H7 (cell line): ENCODE measurements at regions not wholly inside any gene's neighbourhood (a gene's known extent, or its start where the extent isn't known, plus 50 kb on each side); places are given as distances from the start of the nearest gene placed in this dataset.
"Not testable (repeated sequence)": the region's sequence is repeated elsewhere in the genome, so short reads cannot be mapped to it uniquely, and the experiment has no call there.

Experiments
- DNase-seq: peaks from one replicate; pipeline ENCODE4 v3.0.0; 2012
- H3K27me3 ChIP-seq: 2 replicates; pipeline ENCODE4 v1.6.0; 2011; ENCODE audit warnings: mild to moderate bottlenecking, low read length; ENCODE audit not compliant: control insufficient read depth, insufficient read depth
- H3K36me3 ChIP-seq: replicated peaks from 2 replicates; pipeline ENCODE4 v1.5.1; 2011; ENCODE audit warnings: low read length; ENCODE audit not compliant: control insufficient read depth, insufficient read depth
- H3K4me3 ChIP-seq: 2 replicates; pipeline ENCODE4 v1.5.1; 2011; ENCODE audit warnings: low read depth, mild to moderate bottlenecking, control low read depth, low read length, moderate library complexity; ENCODE audit not compliant: insufficient read depth

- DNase-seq: no peak
- no peak overlapping the region for H3K4me3 ChIP-seq
- H3K36me3 ChIP-seq: no peaks in the 10 kb centered on the region
- H3K27me3 ChIP-seq: no peaks in the 10 kb centered on the region
Observed at GRCh38 chr1:113286156-113286555, 104.2 kb upstream of the MAGI3 start.

GRCh38 chr1:113291777-113292602 lies 98.3 kb upstream of the MAGI3 start:
- Histone ChIP-seq H3K36me3 (no peaks in the 10 kb centered on the region), H3K27me3 (no peaks in the 10 kb centered on the region), H3K4me3 (no peak overlapping the region)
- no peak for DNase-seq

GRCh38 chr1:113292603-113293255 lies 97.6 kb upstream of the MAGI3 start:
- Histone ChIP-seq H3K27me3 (no peaks in the 10 kb centered on the region), H3K4me3 (no peak overlapping the region), H3K36me3 (no peaks in the 10 kb centered on the region)
- no peak for DNase-seq

GRCh38 chr1:113293256-113293626 lies 97.1 kb upstream of the MAGI3 start:
- no peak overlapping the region for H3K4me3 ChIP-seq
- DNase-seq: no peak
- no peaks in the 10 kb centered on the region for H3K27me3 ChIP-seq
- no peaks in the 10 kb centered on the region for H3K36me3 ChIP-seq

GRCh38 chr1:113297749-113298148 lies 92.6 kb upstream of the MAGI3 start:
- H3K4me3 ChIP-seq: no peak overlapping the region
- no peaks in the 10 kb centered on the region for H3K36me3 ChIP-seq
- no peak for DNase-seq
- H3K27me3 ChIP-seq: no peaks in the 10 kb centered on the region

GRCh38 chr1:113298941-113299340 lies 91.4 kb upstream of the MAGI3 start:
- Histone ChIP-seq H3K27me3 (no peaks in the 10 kb centered on the region), H3K4me3 (no peak overlapping the region), H3K36me3 (no peaks in the 10 kb centered on the region)
- DNase-seq: no peak

GRCh38 chr1:113302636-113303035 lies 87.7 kb upstream of the MAGI3 start:
- DNase-seq: no peak
- Histone ChIP-seq H3K36me3 (no peaks in the 10 kb centered on the region), H3K27me3 (no peaks in the 10 kb centered on the region), H3K4me3 (no peak overlapping the region)

GRCh38 chr1:113303267-113303666 lies 87.0 kb upstream of the MAGI3 start:
- Histone ChIP-seq H3K36me3 (no peaks in the 10 kb centered on the region), H3K4me3 (no peak overlapping the region), H3K27me3 (no peaks in the 10 kb centered on the region)
- no peak for DNase-seq

GRCh38 chr1:113305029-113305428 lies 85.3 kb upstream of the MAGI3 start:
- not testable (repeated sequence) for H3K27me3 ChIP-seq, DNase-seq, H3K36me3 ChIP-seq, H3K4me3 ChIP-seq

- Histone ChIP-seq H3K36me3 (no peaks in the 10 kb centered on the region), H3K4me3 (no peak overlapping the region), H3K27me3 (no peaks in the 10 kb centered on the region)
- no peak for DNase-seq
Observed at GRCh38 chr1:113307771-113308445, 82.4 kb upstream of the MAGI3 start.

GRCh38 chr1:113312651-113313050 lies 77.7 kb upstream of the MAGI3 start:
- not testable (repeated sequence) for H3K36me3 ChIP-seq, DNase-seq, H3K27me3 ChIP-seq, H3K4me3 ChIP-seq

GRCh38 chr1:113314600-113314999 lies 75.7 kb upstream of the MAGI3 start:
- no peaks in the 10 kb centered on the region for H3K36me3 ChIP-seq
- DNase-seq: no peak
- H3K27me3 ChIP-seq: no peaks in the 10 kb centered on the region
- H3K4me3 ChIP-seq: no peak overlapping the region

- no peaks in the 10 kb centered on the region for H3K27me3 ChIP-seq
- H3K36me3 ChIP-seq: no peaks in the 10 kb centered on the region
- no peak overlapping the region for H3K4me3 ChIP-seq
- DNase-seq: no peak
Observed at GRCh38 chr1:113320272-113320671, 70.0 kb upstream of the MAGI3 start.

- Histone ChIP-seq H3K27me3 (no peaks in the 10 kb centered on the region), H3K36me3 (no peaks in the 10 kb centered on the region), H3K4me3 (no peak overlapping the region)
- no peak for DNase-seq
Observed at GRCh38 chr1:113320972-113321680, 69.2 kb upstream of the MAGI3 start.
